Limb (tissue), 2 donors: ENCODE measurements at regions not wholly inside any gene's neighbourhood (a gene's known extent, or its start where the extent isn't known, plus 50 kb on each side); places are given as distances from the start of the nearest gene placed in this dataset.
A peak's percentile ranks its signal among the peaks of the same experiment; 100 is the strongest.
"Not testable (repeated sequence)": the region's sequence is repeated elsewhere in the genome, so short reads cannot be mapped to it uniquely, and the experiment has no call there.

ENCODE experiments used
- DNase-seq, 2 donors: peaks; one replicate each; pipeline ENCODE4 v3.0.0-alpha.2; 2016; ENCODE audit errors: extremely low spot score in 2 of 2

DNA sequence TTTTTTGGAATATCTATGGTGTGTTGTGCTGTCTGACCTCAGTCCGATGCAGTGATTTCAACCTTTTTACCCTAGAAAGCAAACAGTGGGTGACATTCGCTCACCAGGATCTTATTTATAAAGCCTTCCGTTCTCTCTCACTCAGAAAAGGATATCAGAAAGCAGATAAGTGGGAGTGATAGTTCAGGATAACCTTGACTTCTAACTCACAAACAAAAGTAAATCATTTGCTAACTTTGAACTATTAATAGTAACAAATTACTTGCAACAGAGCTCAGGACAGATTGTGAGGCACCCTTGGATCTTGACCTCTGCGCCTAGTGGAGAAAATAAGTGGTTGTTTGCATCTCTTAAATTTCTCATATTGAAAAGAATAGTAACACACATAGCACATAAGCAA, 637.1 kb upstream of the CITED2 start:
- DNase-seq = no peak

- DNase-seq = no peak
Observed at GRCh38 chr6:140009286-140009685, 634.8 kb upstream of the CITED2 start.

GRCh38 chr6:140007525-140007924, 633.1 kb upstream of the CITED2 start:
- no peak for DNase-seq

GRCh38 chr6:140003217-140003616, 628.8 kb upstream of the CITED2 start:
- DNase-seq = no peak

- peak in 1 of 2 donors; percentile 66 for DNase-seq
Observed at GRCh38 chr6:140002396-140003022, 628.1 kb upstream of the CITED2 start.

DNA sequence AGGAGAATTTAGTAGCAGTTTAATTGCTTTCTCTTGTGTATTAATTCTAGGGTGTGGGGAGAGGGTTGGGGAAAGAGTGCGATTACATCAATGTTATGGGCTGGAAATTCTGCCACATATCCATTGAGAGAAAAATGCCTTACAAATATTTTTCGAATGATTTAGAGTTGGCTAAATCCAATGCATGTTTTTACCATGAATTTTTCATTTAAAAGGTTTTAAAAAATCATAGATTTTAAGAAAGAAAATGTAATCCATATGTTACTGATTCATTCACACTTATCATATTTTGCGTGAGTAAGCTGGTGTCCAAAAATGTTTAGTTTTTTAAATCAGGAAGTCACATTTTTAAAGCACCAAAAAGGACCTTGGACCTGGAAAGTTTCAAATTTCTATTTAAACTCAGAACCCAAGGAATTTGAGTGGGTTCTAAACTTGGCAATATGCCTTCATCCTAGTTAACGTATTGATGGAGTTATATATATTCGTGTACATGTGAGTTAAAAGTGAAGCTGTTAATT, 627.4 kb upstream of the CITED2 start:
- DNase-seq = peak in 1 of 2 donors; percentile 66

GRCh38 chr6:140001005-140001404, 626.6 kb upstream of the CITED2 start:
- DNase-seq = no peak

- not testable (repeated sequence) for DNase-seq
Observed at GRCh38 chr6:139999661-140000060, 625.2 kb upstream of the CITED2 start.

DNA sequence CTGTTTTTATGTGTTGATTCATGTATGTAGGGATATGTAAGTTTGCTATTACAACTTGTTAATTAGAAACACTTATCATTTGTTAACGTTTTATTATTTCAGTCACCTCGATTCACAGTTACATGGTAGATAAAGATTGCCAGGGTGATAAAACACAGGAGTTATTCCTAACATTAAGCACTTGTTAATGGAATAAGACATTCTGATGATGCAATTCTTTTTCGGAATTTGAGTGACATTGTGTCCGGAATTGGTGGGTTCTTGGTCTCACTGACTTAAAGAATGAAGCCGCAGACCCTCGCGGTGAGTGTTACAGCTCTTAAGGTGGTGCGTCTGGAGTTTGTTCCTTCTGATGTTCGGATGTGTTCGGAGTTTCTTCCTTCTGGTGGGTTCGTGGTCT, 624.0 kb upstream of the CITED2 start:
- DNase-seq = not testable (repeated sequence)

- DNase-seq = no peak
Observed at GRCh38 chr6:139996253-139996834, 621.9 kb upstream of the CITED2 start.

GRCh38 chr6:139994998-139995397, 620.5 kb upstream of the CITED2 start:
- no peak for DNase-seq

GRCh38 chr6:139990856-139991465, 616.5 kb upstream of the CITED2 start:
- peak in 1 of 2 donors; percentile 44 for DNase-seq

GRCh38 chr6:139990026-139990686, 615.7 kb upstream of the CITED2 start:
- DNase-seq = no peak

GRCh38 chr6:139988685-139989084, 614.2 kb upstream of the CITED2 start:
- DNase-seq = no peak

DNA sequence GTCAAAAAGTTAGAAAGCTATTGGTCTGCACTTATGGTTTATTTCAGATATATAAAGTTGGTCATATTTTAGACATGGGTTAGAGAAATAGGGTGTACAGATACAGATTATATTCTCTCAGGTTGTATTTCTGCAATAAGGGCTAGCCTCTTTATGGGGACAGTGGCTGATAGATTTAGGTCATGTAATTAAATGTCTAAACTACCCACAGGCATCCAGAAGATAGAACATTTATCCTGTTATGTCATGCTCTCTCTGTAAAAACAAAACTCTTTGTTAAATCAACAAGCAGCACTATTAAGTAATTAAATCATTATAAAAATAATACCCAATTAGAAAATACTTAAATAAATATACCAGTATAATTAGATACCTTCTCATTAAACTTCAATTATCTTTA, 612.6 kb upstream of the CITED2 start:
- DNase-seq = no peak

DNA sequence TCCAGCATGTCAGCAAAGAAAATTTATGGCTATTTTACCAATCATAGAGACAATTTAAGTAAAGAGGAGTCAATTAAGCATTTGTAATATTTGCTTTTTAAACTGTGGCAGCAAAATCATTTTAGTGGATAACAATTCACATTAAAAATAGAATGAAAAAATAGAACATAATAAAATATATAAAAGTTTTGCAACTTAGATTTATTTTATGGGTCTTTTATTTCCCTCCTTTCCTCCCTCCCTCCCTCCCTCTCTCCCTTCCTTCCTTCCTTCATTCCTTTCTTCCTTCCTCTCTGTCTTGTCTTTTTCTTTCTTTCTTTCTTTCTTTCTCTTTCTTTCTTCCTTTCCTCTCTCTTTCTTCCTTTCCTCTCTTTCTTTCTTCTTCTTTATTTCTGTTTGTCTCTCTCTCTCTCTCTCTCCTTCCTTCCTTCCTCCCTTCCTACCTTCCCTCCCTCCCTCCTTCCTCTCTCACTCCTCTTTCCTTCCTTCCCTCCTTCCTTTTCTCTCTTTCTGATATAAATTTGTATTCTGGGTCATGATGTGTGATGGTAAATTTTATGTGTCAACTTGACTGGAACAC, 610.9 kb upstream of the CITED2 start:
- no peak for DNase-seq

DNA sequence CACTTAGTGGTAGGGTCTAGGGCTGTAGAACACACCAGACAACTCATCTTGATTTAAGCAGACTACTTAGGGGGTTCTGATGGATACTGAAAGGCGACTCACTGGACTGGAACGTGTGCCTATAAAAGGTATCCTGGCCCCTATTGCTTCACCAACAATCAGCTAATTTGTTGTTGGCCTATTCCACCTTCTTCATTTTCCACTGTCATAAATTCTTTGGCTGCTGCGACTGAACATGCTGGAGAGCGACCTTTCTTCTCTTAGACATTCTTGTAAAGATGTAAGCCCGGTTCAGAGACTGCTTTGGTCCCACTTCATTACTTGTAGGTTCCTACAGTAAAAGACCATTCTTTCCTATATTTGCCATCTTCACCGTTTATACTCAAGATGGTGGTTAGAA, 609.9 kb upstream of the CITED2 start:
- no peak for DNase-seq

DNA sequence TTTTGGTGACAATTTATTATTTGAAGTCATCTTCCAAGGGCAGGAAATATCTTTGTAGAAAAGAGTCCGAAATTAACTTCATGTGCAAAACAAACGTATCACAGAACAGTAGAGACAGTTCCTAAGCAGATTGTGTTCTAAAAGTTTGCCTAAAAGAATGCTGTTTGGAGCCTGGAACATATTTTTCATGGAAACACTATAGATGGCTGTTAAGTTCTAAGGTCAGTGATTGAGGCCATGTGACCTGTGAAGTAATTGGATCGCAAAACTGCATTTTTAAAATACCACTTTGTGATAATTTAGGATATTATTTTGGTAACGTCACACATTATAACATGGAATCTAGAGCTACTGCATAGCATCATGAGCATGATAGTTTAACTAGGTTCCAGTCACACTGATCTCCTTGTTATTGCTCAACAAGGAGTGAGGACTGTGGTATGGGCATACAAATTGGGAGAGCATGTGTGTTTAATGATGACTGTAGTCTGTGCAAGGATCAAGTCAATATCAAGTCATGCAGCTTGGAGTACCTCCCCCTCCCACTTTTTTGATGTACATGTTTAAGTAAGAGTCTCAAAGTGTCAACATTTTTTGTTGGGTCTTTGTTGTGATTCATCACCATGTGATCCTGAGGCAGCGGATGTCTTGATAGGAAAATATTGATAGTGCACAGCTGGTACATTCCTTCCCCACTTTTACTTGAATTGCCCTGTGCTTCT, 609.3 kb upstream of the CITED2 start:
- DNase-seq = no peak

GRCh38 chr6:139982652-139983295, 608.3 kb upstream of the CITED2 start:
- DNase-seq = peak in 1 of 2 donors; percentile 44

DNA sequence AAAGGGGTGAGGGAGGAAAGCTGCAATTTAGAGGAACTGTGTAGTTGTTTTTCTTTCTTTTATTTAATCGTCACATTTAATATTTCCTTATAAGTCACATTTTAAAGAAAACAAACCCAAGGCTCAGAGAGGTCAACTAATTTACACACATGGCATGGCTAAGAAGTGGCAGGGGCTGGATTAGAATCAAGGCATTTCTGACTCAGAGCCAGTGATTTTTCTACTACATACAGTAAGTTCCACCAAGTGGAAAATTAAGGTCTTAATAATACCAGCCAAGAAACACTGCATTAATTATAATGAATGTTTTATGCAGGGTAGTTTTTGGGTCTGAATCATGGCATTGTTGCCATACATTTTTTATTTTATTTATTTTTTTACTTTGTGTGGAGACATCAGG, 607.7 kb upstream of the CITED2 start:
- DNase-seq = no peak

- DNase-seq = peak; percentile 43 to 72
Observed at GRCh38 chr6:139981768-139982181, 607.3 kb upstream of the CITED2 start.
